HEK293 (cell line): ENCODE measurements at regions not wholly inside any gene's neighbourhood (a gene's known extent, or its start where the extent isn't known, plus 50 kb on each side); places are given as distances from the start of the nearest gene placed in this dataset.

Experiments
- CTCF ChIA-PET: fragments of 350-600 bp; formaldehyde crosslinking; extraction: SDS; loops from one replicate; lab custom pipeline; 2021; ENCODE audit warnings: antibody characterized with exemption; lab: Yijun Ruan, JAX
- POLR2A ChIA-PET: fragments of 300-600 bp; formaldehyde crosslinking; extraction: SDS; loops from one replicate; lab custom pipeline; 2020; ENCODE audit warnings: antibody characterized with exemption, inconsistent platforms; lab: Yijun Ruan, JAX
- H3K27ac ChIP-seq: fragments of 200-500 bp; sonication (Bioruptor generic); 2 replicates; pipeline ENCODE4 v1.5.1; 2014; ENCODE audit warnings: low read depth, low read length, control low read depth, inconsistent platforms; ENCODE audit errors: extremely low read depth
- H3K36me3 ChIP-seq, 2 experiments: fragments of 200-500 bp in 1 of 2; sonication (Bioruptor generic) in 1 of 2; 1 replicate in 1 of 2; 2 replicates in 1 of 2; pipeline ENCODE4 v1.5.1; 2014 to 2017; ENCODE audit warnings: inconsistent platforms in 2 of 2, low read length in 2 of 2; ENCODE audit not compliant: control insufficient read depth in 2 of 2, insufficient read depth in 1 of 2
- H3K4me1 ChIP-seq: fragments of 200-500 bp; sonication (Bioruptor generic); 2 replicates; pipeline ENCODE4 v1.5.1; 2014; ENCODE audit warnings: mild to moderate bottlenecking, low read length, inconsistent platforms; ENCODE audit not compliant: control insufficient read depth, insufficient read depth
- H3K4me3 ChIP-seq: 2 replicates; pipeline ENCODE4 v1.5.1; 2011; ENCODE audit warnings: low read depth, mild to moderate bottlenecking, control low read depth, low read length, moderate library complexity
- H3K9me3 ChIP-seq: fragments of 200-500 bp; sonication (Bioruptor generic); 2 replicates; pipeline ENCODE4 v1.5.1; 2014; ENCODE audit warnings: low read depth, low read length, inconsistent platforms; ENCODE audit not compliant: control insufficient read depth, insufficient read depth
- GLI2 ChIP-seq: fragments of 450-650 bp; formaldehyde crosslinking; IDR thresholded peaks from 2 replicates; pipeline ENCODE4; 2017; ENCODE audit warnings: missing biosample characterization, missing genetic modification characterization, low read depth, borderline replicate concordance
- HOXD13 ChIP-seq: sonication (generic); formaldehyde crosslinking; IDR thresholded peaks from 2 replicates; pipeline ENCODE4 v1.8.0; 2022; ENCODE audit warnings: missing genetic modification reagents, borderline replicate concordance
- KLF9 ChIP-seq: fragments of 450-650 bp; formaldehyde crosslinking; IDR thresholded peaks from 2 replicates; pipeline ENCODE4 v1.5.1; 2016; ENCODE audit warnings: missing biosample characterization, missing genetic modification characterization, low read depth
- SP2 ChIP-seq: fragments of 450-650 bp; formaldehyde crosslinking; IDR thresholded peaks from 2 replicates; pipeline ENCODE4 v1.5.1; 2016; ENCODE audit warnings: missing biosample characterization, missing genetic modification characterization
- ZFP69B ChIP-seq: fragments of 450-650 bp; formaldehyde crosslinking; IDR thresholded peaks from 2 replicates; pipeline ENCODE4 v1.5.1; 2016; ENCODE audit warnings: missing biosample characterization, missing genetic modification characterization
- ZNF133 ChIP-seq: fragments of 450-650 bp; formaldehyde crosslinking; IDR thresholded peaks from 2 replicates; pipeline ENCODE4 v1.5.1; 2016; ENCODE audit warnings: missing biosample characterization, missing genetic modification characterization
- ZNF138 ChIP-seq: fragments of 450-650 bp; formaldehyde crosslinking; IDR thresholded peaks from 2 replicates; pipeline ENCODE4 v1.5.1; 2016; ENCODE audit warnings: missing biosample characterization, missing genetic modification characterization, borderline replicate concordance
- ZNF2 ChIP-seq: fragments of 450-650 bp; formaldehyde crosslinking; IDR thresholded peaks from 2 replicates; pipeline ENCODE4 v1.5.1; 2016; ENCODE audit warnings: missing biosample characterization, missing genetic modification characterization
- ZNF214 ChIP-seq: fragments of 450-650 bp; formaldehyde crosslinking; IDR thresholded peaks from 2 replicates; pipeline ENCODE4 v1.5.1; 2017; ENCODE audit warnings: missing biosample characterization, mild to moderate bottlenecking, missing genetic modification characterization, borderline replicate concordance
- ZNF274 ChIP-seq, 2 experiments: fragments of 200-500 bp in 1 of 2; fragments of 450-650 bp in 1 of 2; sonication (Bioruptor generic) in 1 of 2; formaldehyde crosslinking in 1 of 2; IDR thresholded peaks; 2 replicates each; pipeline versions ENCODE4 v1.5.1 to v1.6.1; 2014 to 2016; ENCODE audit warnings: borderline replicate concordance in 1 of 2, inconsistent platforms in 1 of 2, low read length in 1 of 2, missing biosample characterization in 1 of 2, missing genetic modification characterization in 1 of 2
- ZNF366 ChIP-seq: fragments of 450-650 bp; formaldehyde crosslinking; conservative IDR thresholded peaks from 2 replicates; pipeline ENCODE4 v1.5.1; 2016; ENCODE audit warnings: missing biosample characterization, missing genetic modification characterization
- ZNF398 ChIP-seq: fragments of 450-650 bp; formaldehyde crosslinking; IDR thresholded peaks from 2 replicates; pipeline ENCODE4 v1.5.1; 2017; ENCODE audit warnings: missing biosample characterization, missing genetic modification characterization
- ZNF558 ChIP-seq: fragments of 450-650 bp; formaldehyde crosslinking; IDR thresholded peaks from 2 replicates; pipeline ENCODE4 v1.5.1; 2016; ENCODE audit warnings: missing biosample characterization, missing genetic modification characterization
- ZNF639 ChIP-seq: fragments of 450-650 bp; formaldehyde crosslinking; IDR thresholded peaks from 2 replicates; pipeline ENCODE4 v1.5.1; 2016; ENCODE audit warnings: missing biosample characterization, missing genetic modification characterization
- ZNF660 ChIP-seq: fragments of 450-650 bp; IDR thresholded peaks from 2 replicates; pipeline ENCODE4 v1.5.1; 2018; ENCODE audit warnings: missing biosample characterization, mild to moderate bottlenecking, missing genetic modification characterization
- ZNF677 ChIP-seq: fragments of 450-650 bp; IDR thresholded peaks from 2 replicates; pipeline ENCODE4 v1.5.0; 2018; ENCODE audit warnings: missing biosample characterization, mild to moderate bottlenecking, missing genetic modification characterization, moderate library complexity
- ZNF785 ChIP-seq: fragments of 450-650 bp; formaldehyde crosslinking; IDR thresholded peaks from 2 replicates; pipeline ENCODE4 v1.5.1; 2016; ENCODE audit warnings: missing biosample characterization, missing genetic modification characterization
- ZNF843 ChIP-seq: fragments of 450-650 bp; formaldehyde crosslinking; IDR thresholded peaks from 2 replicates; pipeline ENCODE4 v1.5.1; 2016; ENCODE audit warnings: missing biosample characterization, missing genetic modification characterization
- TF ChIP-seq, protein P1 (sequence below): fragments of 450-650 bp; formaldehyde crosslinking; IDR thresholded peaks from 2 replicates; pipeline ENCODE4 v1.5.1; 2017; ENCODE audit warnings: missing biosample characterization, missing genetic modification characterization
- TF ChIP-seq, protein P2 (sequence below): fragments of 450-650 bp; formaldehyde crosslinking; IDR thresholded peaks from 2 replicates; pipeline ENCODE4 v1.5.0; 2017; ENCODE audit warnings: missing biosample characterization, missing genetic modification characterization, borderline replicate concordance

- H3K4me1 ChIP-seq = no peaks in the 10 kb centered on the region
- ChIA-PET CTCF (interaction anchor here (0.7 kb wide), 1 partner anchor 159 kb away, joined by 3 read pairs; no protein-coding TSS in a partner anchor), POLR2A (no interaction called here)
- no peak overlapping the region for H3K4me3 ChIP-seq
- H3K36me3 ChIP-seq = no peaks in the 10 kb centered on the region
- TF ChIP-seq ZNF366 (tag by site-specific recombination) = no peak
- no peak for TF ChIP-seq ZNF398
- TF ChIP-seq, protein P1, sequence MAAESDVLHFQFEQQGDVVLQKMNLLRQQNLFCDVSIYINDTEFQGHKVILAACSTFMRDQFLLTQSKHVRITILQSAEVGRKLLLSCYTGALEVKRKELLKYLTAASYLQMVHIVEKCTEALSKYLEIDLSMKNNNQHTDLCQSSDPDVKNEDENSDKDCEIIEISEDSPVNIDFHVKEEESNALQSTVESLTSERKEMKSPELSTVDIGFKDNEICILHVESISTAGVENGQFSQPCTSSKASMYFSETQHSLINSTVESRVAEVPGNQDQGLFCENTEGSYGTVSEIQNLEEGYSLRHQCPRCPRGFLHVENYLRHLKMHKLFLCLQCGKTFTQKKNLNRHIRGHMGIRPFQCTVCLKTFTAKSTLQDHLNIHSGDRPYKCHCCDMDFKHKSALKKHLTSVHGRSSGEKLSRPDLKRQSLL (tag by site-specific recombination) = no peak
- TF ChIP-seq ZNF2 (tag by site-specific recombination) = no peak
- TF ChIP-seq ZNF677 (tag by site-specific recombination) = no peak
- TF ChIP-seq SP2 (tag by site-specific recombination) = no peak
- no peak for TF ChIP-seq ZNF138 (tag by site-specific recombination)
- no peak for TF ChIP-seq GLI2
- TF ChIP-seq KLF9 (tag by site-specific recombination) = no peak
- no peak for TF ChIP-seq ZNF843
- no peak for TF ChIP-seq ZNF274 (IDR thresholded peaks at IDR 0.05; ENCODE audit: low read length)
- no peak for TF ChIP-seq ZNF274 (tag by site-specific recombination; IDR thresholded peaks at IDR 0.05; ENCODE audit: borderline replicate concordance)
- no peak for TF ChIP-seq ZFP69B
- TF ChIP-seq ZNF133 (tag by site-specific recombination) = no peak
- TF ChIP-seq ZNF660 (tag by site-specific recombination) = no peak
- TF ChIP-seq, protein P2, sequence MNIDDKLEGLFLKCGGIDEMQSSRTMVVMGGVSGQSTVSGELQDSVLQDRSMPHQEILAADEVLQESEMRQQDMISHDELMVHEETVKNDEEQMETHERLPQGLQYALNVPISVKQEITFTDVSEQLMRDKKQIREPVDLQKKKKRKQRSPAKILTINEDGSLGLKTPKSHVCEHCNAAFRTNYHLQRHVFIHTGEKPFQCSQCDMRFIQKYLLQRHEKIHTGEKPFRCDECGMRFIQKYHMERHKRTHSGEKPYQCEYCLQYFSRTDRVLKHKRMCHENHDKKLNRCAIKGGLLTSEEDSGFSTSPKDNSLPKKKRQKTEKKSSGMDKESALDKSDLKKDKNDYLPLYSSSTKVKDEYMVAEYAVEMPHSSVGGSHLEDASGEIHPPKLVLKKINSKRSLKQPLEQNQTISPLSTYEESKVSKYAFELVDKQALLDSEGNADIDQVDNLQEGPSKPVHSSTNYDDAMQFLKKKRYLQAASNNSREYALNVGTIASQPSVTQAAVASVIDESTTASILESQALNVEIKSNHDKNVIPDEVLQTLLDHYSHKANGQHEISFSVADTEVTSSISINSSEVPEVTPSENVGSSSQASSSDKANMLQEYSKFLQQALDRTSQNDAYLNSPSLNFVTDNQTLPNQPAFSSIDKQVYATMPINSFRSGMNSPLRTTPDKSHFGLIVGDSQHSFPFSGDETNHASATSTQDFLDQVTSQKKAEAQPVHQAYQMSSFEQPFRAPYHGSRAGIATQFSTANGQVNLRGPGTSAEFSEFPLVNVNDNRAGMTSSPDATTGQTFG (tag by site-specific recombination) = no peak
- no peak for TF ChIP-seq ZNF639 (tag by site-specific recombination)
- TF ChIP-seq HOXD13 (CRISPR knock-in tag) = no peak
- no peak for TF ChIP-seq ZNF785
- TF ChIP-seq ZNF558 (tag by site-specific recombination) = no peak
- TF ChIP-seq ZNF214 (tag by site-specific recombination) = no peak
- H3K9me3 ChIP-seq = no peaks in the 10 kb centered on the region
- H3K27ac ChIP-seq = no peak overlapping the region
These were observed 151.7 kb downstream of the HLX start for GRCh38 chr1:221030990-221031389.
